ENCODE measurements at regions not wholly inside any gene's neighbourhood (a gene's known extent, or its start where the extent isn't known, plus 50 kb on each side); places are given as distances from the start of the nearest gene placed in this dataset.

GRCh38 chr1:50278961-50279360 lies 144.3 kb downstream of the DMRTA2 start:
- TF ChIP-seq SPI1 (IDR thresholded peaks at IDR 0.05; ENCODE audit: borderline replicate concordance, low read depth) (no peak), CTCF (IDR thresholded peaks at IDR 0.05; ENCODE audit: insufficient read depth, low read length) (no peak)
